Stimulated activated CD4-positive, alpha-beta T cell treated with anti-CD3 and anti-CD28 coated beads, Interleukin-4, amount 100 ng/mL, for 1 hour (primary cell): ENCODE measurements at regions not wholly inside any gene's neighbourhood (a gene's known extent, or its start where the extent isn't known, plus 50 kb on each side); places are given as distances from the start of the nearest gene placed in this dataset.

ENCODE experiments used
- DNase-seq: peaks from one replicate; pipeline ENCODE4 v3.0.0-alpha.2; 2020

- no peak for DNase-seq
These were observed 88.4 kb upstream of the KCNA3 start for GRCh38 chr1:110763149-110763548.

GRCh38 chr1:110760321-110760720 lies 85.6 kb upstream of the KCNA3 start:
- no peak for DNase-seq

- no peak for DNase-seq
These were observed 81.8 kb upstream of the KCNA3 start for GRCh38 chr1:110756506-110756905.

GRCh38 chr1:110752941-110753725 lies 78.4 kb upstream of the KCNA3 start:
- no peak for DNase-seq

- DNase-seq, result no peak
These were observed 75.8 kb upstream of the KCNA3 start for GRCh38 chr1:110750562-110750961.

GRCh38 chr1:110749960-110750359 lies 75.2 kb upstream of the KCNA3 start:
- no peak for DNase-seq

- DNase-seq, result peak; percentile 47
These were observed 72.0 kb upstream of the KCNA3 start for GRCh38 chr1:110746644-110747259.

- DNase-seq, result no peak
These were observed 68.7 kb upstream of the KCNA3 start for GRCh38 chr1:110743397-110743796.

GRCh38 chr1:110736900-110737605 lies 62.3 kb upstream of the KCNA3 start:
- DNase-seq, result no peak

- DNase-seq, result no peak
These were observed 59.5 kb upstream of the KCNA3 start for GRCh38 chr1:110734133-110734680.

- DNase-seq, result no peak
These were observed 56.8 kb upstream of the KCNA3 start for GRCh38 chr1:110731529-110731928.

- DNase-seq, result no peak
These were observed 53.8 kb upstream of the KCNA3 start for GRCh38 chr1:110728388-110729001.

- no peak for DNase-seq
These were observed 52.5 kb upstream of the KCNA3 start for GRCh38 chr1:110727246-110727645.

GRCh38 chr1:110726755-110727154 lies 52.0 kb upstream of the KCNA3 start:
- no peak for DNase-seq
